GM12865 (cell line): ENCODE measurements at regions not wholly inside any gene's neighbourhood (a gene's known extent, or its start where the extent isn't known, plus 50 kb on each side); places are given as distances from the start of the nearest gene placed in this dataset.

Experiments used
- DNase-seq: peaks from one replicate; pipeline ENCODE4 v3.0.0; 2010; ENCODE audit warnings: low read depth
- H3K4me3 ChIP-seq: 2 replicates; pipeline ENCODE4 v1.5.1; 2011; ENCODE audit warnings: mild to moderate bottlenecking, low read depth, low read length, control low read depth
- TF ChIP-seq, protein P1 (sequence below): IDR thresholded peaks from 2 replicates; pipeline ENCODE4 v1.5.1; 2011; ENCODE audit warnings: low read length, control low read depth, low read depth, inconsistent platforms; ENCODE audit not compliant: insufficient read depth; ENCODE audit errors: missing control alignments

GRCh38 chr12:127383281-127383680 lies 883.7 kb upstream of the TMEM132C start:
- DNase-seq, result no peak
- H3K4me3 ChIP-seq, result no peak overlapping the region
- TF ChIP-seq, protein P1, sequence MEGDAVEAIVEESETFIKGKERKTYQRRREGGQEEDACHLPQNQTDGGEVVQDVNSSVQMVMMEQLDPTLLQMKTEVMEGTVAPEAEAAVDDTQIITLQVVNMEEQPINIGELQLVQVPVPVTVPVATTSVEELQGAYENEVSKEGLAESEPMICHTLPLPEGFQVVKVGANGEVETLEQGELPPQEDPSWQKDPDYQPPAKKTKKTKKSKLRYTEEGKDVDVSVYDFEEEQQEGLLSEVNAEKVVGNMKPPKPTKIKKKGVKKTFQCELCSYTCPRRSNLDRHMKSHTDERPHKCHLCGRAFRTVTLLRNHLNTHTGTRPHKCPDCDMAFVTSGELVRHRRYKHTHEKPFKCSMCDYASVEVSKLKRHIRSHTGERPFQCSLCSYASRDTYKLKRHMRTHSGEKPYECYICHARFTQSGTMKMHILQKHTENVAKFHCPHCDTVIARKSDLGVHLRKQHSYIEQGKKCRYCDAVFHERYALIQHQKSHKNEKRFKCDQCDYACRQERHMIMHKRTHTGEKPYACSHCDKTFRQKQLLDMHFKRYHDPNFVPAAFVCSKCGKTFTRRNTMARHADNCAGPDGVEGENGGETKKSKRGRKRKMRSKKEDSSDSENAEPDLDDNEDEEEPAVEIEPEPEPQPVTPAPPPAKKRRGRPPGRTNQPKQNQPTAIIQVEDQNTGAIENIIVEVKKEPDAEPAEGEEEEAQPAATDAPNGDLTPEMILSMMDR, result no peak

GRCh38 chr12:127386723-127387122 lies 880.2 kb upstream of the TMEM132C start:
- TF ChIP-seq, protein P1, result no peak
- H3K4me3 ChIP-seq, result no peak overlapping the region
- DNase-seq, result no peak

GRCh38 chr12:127388985-127389384 lies 878.0 kb upstream of the TMEM132C start:
- TF ChIP-seq, protein P1, result no peak
- no peak overlapping the region for H3K4me3 ChIP-seq
- no peak for DNase-seq

DNA sequence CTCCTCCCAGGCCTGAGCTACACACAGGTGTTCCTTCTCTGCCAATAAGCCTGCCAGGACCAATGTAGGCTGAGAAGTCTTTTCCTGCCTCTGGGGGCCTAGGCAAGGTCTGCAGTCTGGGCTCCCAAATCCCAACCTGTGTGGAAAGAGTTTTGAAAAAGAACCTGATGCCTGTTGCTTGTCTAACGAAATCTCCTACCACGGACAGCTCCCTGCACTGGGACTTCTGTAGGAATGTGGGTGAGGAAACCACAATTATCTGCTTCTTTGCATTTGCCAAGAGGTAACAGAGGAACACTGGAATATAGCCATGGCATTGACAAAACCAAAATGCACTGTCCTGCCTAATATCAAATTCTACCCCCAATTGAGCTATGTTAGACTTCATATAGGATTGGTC lies 877.0 kb upstream of the TMEM132C start:
- no peak overlapping the region for H3K4me3 ChIP-seq
- DNase-seq, result no peak
- TF ChIP-seq, protein P1, result no peak

- no peak for DNase-seq
- no peak overlapping the region for H3K4me3 ChIP-seq
- TF ChIP-seq, protein P1, result no peak
Measured at GRCh38 chr12:127393465-127393864, 873.5 kb upstream of the TMEM132C start.

DNA sequence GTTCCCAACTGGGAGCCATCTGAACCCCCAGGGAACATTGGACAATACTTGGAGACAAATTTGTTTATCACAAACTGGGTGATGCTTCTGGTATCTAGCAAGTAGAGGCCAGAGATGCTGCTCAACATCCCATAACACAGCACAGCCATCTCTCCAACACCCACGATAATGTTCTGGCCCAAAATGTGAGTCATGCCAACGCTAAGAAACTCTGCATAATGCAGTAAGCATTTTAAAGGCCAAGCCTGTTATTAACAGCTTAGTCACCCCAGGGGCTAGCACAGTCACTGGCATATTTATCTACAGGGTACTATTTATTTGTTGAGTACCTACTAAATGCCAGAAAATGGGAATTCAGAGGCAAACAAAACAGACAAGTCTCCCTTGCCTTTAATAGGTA lies 873.1 kb upstream of the TMEM132C start:
- no peak overlapping the region for H3K4me3 ChIP-seq
- DNase-seq, result no peak
- TF ChIP-seq, protein P1, result no peak

DNA sequence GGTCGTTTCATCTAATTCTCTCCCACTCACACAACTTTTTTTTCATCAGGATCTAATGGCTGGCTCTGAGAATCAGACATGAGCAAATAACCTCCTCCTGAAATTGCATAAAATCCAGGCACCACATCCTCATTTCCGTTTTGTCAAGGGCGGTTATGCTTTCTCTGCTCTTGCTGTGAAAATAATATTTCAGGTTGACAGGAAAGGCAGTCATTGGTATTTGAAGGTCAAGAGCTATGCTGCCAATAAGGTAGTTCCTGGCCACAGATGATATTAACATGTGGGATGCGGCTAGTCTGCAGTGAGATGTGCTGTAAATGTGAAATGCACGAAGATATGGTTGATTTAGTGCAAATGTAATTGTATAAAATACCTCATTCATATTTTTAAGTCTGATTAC lies 870.2 kb upstream of the TMEM132C start:
- no peak for DNase-seq
- no peak overlapping the region for H3K4me3 ChIP-seq
- TF ChIP-seq, protein P1, result no peak
